ENCODE measurements at regions not wholly inside any gene's neighbourhood (a gene's known extent, or its start where the extent isn't known, plus 50 kb on each side); places are given as distances from the start of the nearest gene placed in this dataset.
"Not testable (repeated sequence)": the region's sequence is repeated elsewhere in the genome, so short reads cannot be mapped to it uniquely, and the experiment has no call there.

DNA sequence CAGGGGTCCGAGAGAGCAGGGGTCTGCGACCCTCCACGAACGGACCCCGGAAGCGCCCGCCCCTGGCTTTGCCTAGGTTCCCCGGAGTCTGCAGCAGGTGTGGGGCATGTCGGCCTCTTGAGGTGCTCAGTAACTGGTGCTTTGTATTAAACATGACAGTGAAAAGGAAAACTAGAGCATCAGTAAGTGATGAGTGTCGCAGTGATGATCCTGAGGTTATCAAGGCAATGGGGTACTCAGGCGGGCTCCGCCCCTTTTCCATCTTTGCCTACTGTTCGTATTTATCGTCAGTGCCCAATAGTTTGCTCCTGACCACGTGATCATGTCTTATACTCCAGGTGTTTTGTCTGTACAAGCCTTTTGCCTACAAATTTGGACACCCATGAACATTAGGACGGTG lies 262.4 kb downstream of the ZNF37A start:
- DNase-seq (ENCODE audit: low read depth in 2 of 3, low spot score in 2 of 3): not testable (repeated sequence)

- DNase-seq (ENCODE audit: low read depth in 2 of 3, low spot score in 2 of 3): not testable (repeated sequence)
Measured at GRCh38 chr10:38362514-38362913, 268.4 kb downstream of the ZNF37A start.

- DNase-seq (ENCODE audit: low read depth in 2 of 3, low spot score in 2 of 3): not testable (repeated sequence)
Measured at GRCh38 chr10:38364073-38364472, 269.9 kb downstream of the ZNF37A start.

GRCh38 chr10:38365917-38366316 lies 271.8 kb downstream of the ZNF37A start:
- not testable (repeated sequence) for DNase-seq (ENCODE audit: low read depth in 2 of 3, low spot score in 2 of 3)

DNA sequence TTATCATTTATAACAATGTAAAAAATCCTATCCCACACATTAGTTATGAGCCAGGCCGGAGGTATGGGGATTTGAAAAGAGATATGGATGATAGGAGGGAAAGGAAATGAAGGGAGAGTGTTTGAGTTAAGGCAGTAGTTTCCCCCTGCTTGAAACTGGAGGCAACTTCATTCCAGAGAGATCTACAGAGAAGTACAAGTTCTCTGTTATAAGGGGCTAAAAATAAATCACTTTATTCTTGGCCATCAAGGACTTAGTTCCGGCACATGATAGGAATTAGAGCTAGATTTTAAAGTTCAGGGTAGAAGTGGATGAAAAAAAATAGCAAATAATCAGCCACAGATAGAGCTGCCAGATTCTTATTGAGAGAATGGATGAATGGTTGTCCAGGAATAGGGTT lies 289.7 kb downstream of the ZNF37A start:
- not testable (repeated sequence) for DNase-seq (ENCODE audit: low read depth in 2 of 3, low spot score in 2 of 3)

- DNase-seq (ENCODE audit: low read depth in 2 of 3, low spot score in 2 of 3): not testable (repeated sequence)
Measured at GRCh38 chr10:38386869-38387268, 292.7 kb downstream of the ZNF37A start.

- not testable (repeated sequence) for DNase-seq (ENCODE audit: low read depth in 2 of 3, low spot score in 2 of 3)
Measured at GRCh38 chr10:38390725-38391124, 296.6 kb downstream of the ZNF37A start.

DNA sequence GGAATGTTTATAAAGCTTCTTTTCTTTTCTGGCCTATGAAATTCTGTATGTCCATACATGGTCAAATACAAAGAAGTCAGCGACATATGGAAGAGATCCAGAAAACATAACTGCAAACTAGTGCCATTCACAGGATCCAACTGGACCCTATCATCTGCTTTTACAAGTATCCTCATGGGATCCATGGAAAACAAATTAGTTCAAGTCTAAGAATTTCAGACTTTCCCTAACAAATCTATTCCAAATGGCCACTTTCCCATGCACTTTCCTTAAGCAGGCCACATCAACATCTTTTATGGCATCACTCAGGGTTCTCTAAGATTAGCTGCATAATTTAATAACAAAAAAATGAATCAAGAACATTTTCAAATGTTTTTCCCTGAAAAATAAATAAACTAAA lies 301.3 kb downstream of the ZNF37A start:
- DNase-seq (ENCODE audit: low read depth in 2 of 3, low spot score in 2 of 3): not testable (repeated sequence)

GRCh38 chr10:38396178-38396954 lies 302.2 kb downstream of the ZNF37A start:
- not testable (repeated sequence) for DNase-seq (ENCODE audit: low read depth in 2 of 3, low spot score in 2 of 3)

DNA sequence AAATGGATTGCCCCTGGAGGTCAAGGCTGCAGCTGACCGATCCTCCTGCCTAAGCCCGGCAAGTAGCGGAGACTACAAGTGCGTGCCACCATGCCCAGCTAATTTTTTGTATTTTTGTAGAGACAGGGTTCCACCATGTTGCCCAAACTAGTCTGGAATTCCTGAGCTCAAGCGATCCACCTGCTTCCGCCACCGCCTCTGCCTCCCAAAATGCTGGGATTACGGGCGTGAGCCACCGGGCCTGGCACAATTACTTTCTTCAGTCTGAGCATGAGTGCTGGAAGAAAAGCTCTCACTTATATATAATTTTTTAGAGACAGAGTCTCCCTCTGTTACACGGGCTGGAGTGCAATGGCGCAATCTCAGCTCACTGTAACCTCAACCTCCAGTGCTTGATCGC lies 307.4 kb downstream of the ZNF37A start:
- not testable (repeated sequence) for DNase-seq (ENCODE audit: low read depth in 2 of 3, low spot score in 2 of 3)

DNA sequence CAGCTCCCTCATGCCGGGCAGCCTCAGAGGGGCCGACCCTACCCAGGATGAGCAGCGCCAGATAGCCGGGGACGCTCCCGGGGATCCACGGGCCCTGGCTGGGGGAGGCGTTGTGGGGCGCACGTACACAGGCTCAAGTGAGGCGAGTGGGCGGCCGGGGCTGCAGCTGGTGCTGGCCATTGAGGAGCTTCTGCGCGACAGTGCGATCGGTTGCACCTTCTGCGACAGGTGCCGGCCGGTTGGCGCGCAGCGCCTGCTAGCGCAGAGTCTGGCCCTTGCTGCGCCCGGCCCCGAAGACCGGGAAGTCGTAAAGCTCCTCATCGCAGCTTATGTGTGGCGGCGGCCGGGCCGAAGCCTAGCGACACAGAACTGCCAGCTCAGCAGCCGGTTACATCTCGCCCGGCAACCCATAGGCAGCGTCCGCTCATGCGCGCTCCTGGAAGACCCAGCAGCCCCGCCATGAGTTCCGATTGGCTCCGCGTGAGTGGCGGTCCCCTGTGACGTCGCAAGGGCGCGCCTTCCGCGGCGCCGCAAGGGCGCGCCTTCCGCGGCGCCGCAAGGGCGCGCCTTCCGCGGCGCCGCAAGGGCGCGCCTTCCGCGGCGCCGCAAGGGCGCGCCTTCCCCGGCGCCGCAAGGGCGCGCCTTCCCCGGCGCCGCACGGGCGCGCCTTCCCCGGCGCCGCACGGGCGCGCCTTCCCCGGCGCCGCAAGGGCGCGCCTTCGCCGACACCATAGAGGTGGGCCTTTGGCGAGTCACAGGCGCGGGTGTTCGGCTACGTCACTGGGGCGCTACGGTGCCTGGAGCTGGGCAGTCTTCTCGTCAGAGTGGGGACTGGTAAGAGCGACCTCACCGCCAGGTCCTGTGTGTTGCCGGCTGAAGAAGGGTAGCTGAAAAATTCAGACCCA lies 308.6 kb downstream of the ZNF37A start:
- peak; percentile 55 to 82 (median 79) for DNase-seq (ENCODE audit: low read depth in 2 of 3, low spot score in 2 of 3)

DNA sequence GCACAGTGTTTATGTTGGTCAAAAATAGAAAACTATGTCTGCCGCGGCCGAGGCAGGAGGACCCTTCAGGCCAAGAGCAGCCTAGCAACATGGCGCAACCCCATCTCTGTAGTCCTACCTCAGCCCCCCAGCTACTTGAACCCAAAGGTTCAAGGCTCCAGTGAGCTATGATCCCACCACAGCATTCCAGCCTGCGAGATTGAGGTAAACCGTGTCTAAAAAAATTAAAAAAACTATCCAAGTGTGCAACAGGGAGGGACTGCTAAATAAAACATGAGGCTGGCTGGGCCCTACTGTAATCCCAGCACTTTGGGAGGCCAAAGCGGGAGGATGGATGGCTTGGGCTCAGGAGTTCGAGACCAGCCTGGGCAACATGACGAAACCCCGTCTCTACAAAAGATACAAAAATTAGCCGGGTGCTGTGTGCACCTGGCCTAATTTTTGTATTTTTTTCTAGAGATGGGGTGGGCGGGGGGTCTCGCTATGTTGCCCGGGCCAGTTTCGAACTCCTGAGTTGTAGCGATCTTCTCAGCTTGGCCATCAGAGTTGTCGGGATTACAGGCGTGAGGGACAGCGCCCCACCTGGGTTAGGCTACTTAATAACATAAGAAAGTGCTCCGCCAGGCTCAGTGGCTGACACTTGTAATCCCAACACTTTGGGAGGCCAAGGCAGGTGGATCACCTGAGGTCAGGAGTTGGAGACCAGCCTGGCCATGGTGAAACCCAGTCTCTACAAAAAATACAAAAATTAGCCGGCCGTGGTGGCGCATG lies 309.4 kb downstream of the ZNF37A start:
- not testable (repeated sequence) for DNase-seq (ENCODE audit: low read depth in 2 of 3, low spot score in 2 of 3)

- DNase-seq (ENCODE audit: low read depth in 2 of 3, low spot score in 2 of 3): not testable (repeated sequence)
Measured at GRCh38 chr10:38423634-38424033, 329.5 kb downstream of the ZNF37A start.

GRCh38 chr10:38430242-38430641 lies 336.1 kb downstream of the ZNF37A start:
- DNase-seq (ENCODE audit: low read depth in 2 of 3, low spot score in 2 of 3): not testable (repeated sequence)

GRCh38 chr10:38437359-38437758 lies 343.2 kb downstream of the ZNF37A start:
- not testable (repeated sequence) for DNase-seq (ENCODE audit: low read depth in 2 of 3, low spot score in 2 of 3)

DNA sequence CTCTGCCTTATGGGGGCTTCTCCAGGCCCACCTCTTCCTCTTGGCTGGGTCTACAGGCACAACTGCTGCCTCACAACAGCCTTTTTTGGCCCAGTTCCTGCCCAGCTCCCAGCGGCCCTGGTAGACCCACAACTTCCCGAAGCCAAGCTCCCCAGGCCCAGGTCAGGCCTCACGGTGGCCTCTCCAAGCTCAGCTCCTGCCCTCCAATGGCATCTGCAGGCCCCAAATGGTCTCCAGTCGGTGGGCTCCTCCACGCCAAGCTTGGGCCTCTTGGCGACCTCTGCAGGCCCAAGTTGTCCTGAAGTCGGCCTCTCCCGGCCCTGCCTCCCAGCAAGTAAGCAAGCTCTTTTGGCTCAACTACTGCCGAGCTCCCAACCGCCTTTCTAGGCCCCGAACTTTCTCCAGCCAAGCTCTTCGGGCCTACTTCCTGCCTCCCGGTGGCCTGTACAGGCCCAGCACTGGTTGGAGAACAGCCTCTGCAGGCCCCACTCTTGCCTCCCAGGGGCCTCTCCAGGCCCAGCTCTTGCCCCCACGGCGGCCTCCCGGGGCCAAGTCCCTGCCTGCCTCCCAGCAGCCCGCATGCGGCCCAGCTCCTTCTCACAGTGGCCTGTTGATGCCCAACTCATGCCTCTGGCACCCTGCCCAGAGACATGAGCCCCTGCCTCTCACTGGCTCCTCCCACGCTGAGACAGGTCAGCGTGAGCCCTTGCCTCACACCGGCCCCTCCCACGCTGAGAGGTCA lies 354.6 kb downstream of the ZNF37A start:
- not testable (repeated sequence) for DNase-seq (ENCODE audit: low read depth in 2 of 3, low spot score in 2 of 3)

DNA sequence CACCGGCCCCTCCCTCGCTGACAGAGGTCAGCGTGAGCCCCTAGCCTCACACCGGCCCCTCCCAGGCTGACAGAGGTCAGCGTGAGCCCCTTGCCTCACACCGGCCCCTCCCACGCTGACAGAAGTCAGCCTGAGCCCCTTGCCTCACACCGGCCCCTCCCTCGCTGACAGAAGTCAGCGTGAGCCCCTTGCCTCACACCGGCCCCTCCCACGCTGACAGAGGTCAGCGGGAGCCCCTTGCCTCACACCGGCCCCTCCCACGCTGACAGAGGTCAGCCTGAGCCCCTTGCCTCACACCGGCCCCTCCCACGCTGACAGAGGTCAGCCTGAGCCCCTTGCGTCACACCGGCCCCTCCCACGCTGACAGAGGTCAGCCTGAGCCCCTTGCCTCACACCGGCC lies 355.5 kb downstream of the ZNF37A start:
- DNase-seq (ENCODE audit: low read depth in 2 of 3, low spot score in 2 of 3): not testable (repeated sequence)

DNA sequence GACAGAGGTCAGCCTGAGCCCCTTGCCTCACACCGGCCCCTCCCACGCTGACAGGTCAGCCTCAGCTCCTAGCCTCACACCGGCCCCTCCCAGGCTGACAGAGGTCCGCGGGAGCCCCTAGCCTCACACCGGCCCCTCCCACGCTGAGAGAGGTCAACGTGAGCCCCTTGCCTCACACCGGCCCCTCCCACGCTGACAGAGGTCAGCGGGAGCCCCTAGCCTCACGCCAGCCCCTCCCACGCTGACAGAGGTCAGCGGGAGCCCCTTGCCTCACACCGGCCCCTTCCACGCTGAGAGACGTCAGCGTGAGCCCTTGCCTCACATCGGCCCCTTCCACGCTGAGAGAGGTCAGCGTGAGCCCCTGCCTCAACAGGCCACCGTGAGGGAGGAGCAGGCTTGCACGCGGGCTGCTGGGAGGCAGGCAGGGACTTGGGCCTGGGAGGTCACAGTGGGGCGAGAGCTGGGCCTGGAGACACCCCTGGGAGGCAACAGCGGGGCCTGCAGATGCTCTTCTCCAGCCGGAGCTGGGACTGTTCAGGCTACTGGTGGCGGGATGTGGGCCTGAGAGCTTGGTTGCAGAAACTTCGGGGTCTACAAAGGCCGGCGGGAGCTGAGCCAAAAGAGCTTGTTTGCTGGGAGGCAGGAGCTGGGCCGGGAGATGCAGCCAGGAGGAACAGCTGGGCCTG lies 356.4 kb downstream of the ZNF37A start:
- DNase-seq (ENCODE audit: low read depth in 2 of 3, low spot score in 2 of 3): not testable (repeated sequence)

DNA sequence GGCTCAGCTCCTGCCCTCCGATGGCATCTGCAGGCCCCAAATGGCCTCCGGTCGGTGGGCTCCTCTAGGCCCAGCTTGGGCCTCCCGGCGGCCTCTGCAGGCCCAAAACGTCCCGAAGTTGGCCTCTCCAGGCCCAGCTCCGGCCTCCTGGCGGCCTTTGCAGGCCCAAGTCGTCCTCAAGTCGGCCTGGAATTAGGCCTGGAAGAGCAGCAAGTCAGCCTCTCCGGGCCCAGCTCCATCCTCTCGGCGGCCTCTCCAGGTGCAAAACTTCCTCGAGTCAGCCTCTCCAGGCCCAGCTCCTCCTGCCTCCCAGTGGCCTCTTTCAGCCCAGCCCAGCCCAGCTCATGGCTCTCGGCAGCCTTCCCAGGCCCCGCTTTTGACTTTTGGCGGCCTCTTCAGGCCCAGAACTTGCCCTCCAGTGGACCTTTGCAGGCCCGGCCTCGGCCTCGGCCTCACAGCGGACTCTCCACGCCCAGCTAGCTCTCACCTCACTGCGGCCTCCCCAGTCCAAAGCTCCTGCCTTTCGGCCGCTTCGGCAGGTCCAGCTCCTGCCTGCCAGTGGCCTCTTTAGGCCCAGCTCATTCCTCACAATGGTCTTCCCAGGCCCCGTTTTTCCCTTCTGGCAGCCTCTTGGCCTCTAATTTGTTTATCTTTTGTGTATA lies 357.3 kb downstream of the ZNF37A start:
- not testable (repeated sequence) for DNase-seq (ENCODE audit: low read depth in 2 of 3, low spot score in 2 of 3)

Measured in activated CD8-positive, alpha-beta memory T cell treated with anti-CD3 and anti-CD28 coated beads for 48 hours (primary cell).